HT-29 (cell line): ENCODE measurements at regions not wholly inside any gene's neighbourhood (a gene's known extent, or its start where the extent isn't known, plus 50 kb on each side); places are given as distances from the start of the nearest gene placed in this dataset.
A peak's percentile ranks its signal among the peaks of the same experiment; 100 is the strongest.

Experiments used
- DNase-seq: peaks from one replicate; pipeline ENCODE4 v3.0.0-alpha.2; 2015; ENCODE audit warnings: low spot score

- no peak for DNase-seq
Measured at GRCh38 chr4:180009316-180009715, 2233.9 kb upstream of the TENM3 start.

- DNase-seq, result peak; percentile 63
Measured at GRCh38 chr4:180028682-180029081, 2214.5 kb upstream of the TENM3 start.

GRCh38 chr4:180031330-180031729 is 2211.9 kb upstream of the TENM3 start:
- DNase-seq, result no peak

- DNase-seq, result no peak
Measured at GRCh38 chr4:180041576-180041975, 2201.6 kb upstream of the TENM3 start.

- DNase-seq, result no peak
Measured at GRCh38 chr4:180052629-180053028, 2190.6 kb upstream of the TENM3 start.

GRCh38 chr4:180054291-180054690 is 2188.9 kb upstream of the TENM3 start:
- no peak for DNase-seq

- DNase-seq, result no peak
Measured at GRCh38 chr4:180057299-180057721, 2185.9 kb upstream of the TENM3 start.

GRCh38 chr4:180057891-180058671 is 2185.1 kb upstream of the TENM3 start:
- no peak for DNase-seq

GRCh38 chr4:180058691-180059215 is 2184.4 kb upstream of the TENM3 start:
- no peak for DNase-seq

- no peak for DNase-seq
Measured at GRCh38 chr4:180059216-180059881, 2183.9 kb upstream of the TENM3 start.

GRCh38 chr4:180060159-180060889 is 2182.9 kb upstream of the TENM3 start:
- no peak for DNase-seq

- DNase-seq, result peak; percentile 5
Measured at GRCh38 chr4:180081072-180081471, 2162.1 kb upstream of the TENM3 start.

GRCh38 chr4:180084561-180084960 is 2158.6 kb upstream of the TENM3 start:
- DNase-seq, result no peak

GRCh38 chr4:180086480-180087190 is 2156.6 kb upstream of the TENM3 start:
- DNase-seq, result no peak

GRCh38 chr4:180098586-180098985 is 2144.6 kb upstream of the TENM3 start:
- no peak for DNase-seq

GRCh38 chr4:180099957-180100356 is 2143.2 kb upstream of the TENM3 start:
- DNase-seq, result no peak

- no peak for DNase-seq
Measured at GRCh38 chr4:180100433-180101344, 2142.5 kb upstream of the TENM3 start.

GRCh38 chr4:180101348-180102083 is 2141.7 kb upstream of the TENM3 start:
- DNase-seq, result no peak

- DNase-seq, result no peak
Measured at GRCh38 chr4:180103794-180104193, 2139.4 kb upstream of the TENM3 start.

- DNase-seq, result no peak
Measured at GRCh38 chr4:180105362-180105761, 2137.8 kb upstream of the TENM3 start.
